IMR-90 (cell line): ENCODE measurements at regions not wholly inside any gene's neighbourhood (a gene's known extent, or its start where the extent isn't known, plus 50 kb on each side); places are given as distances from the start of the nearest gene placed in this dataset.

Experiments used
- CEBPB ChIP-seq: IDR thresholded peaks from 2 replicates; pipeline ENCODE4 v1.6.1; 2012; ENCODE audit warnings: low read depth, low read length, improper control_type of control experiment
- CTCF ChIP-seq: conservative IDR thresholded peaks from 2 replicates; pipeline ENCODE4 v1.5.1; 2012; ENCODE audit warnings: mild to moderate bottlenecking, low read depth, low read length, improper control_type of control experiment
- MXI1 ChIP-seq: IDR thresholded peaks from 2 replicates; pipeline ENCODE4 v1.6.1; 2012; ENCODE audit warnings: low read depth, mild to moderate bottlenecking, low read length, moderate library complexity, borderline replicate concordance
- NFE2L2 ChIP-seq: fragments of 150-350 bp; IDR thresholded peaks from 2 replicates; pipeline ENCODE4 v1.6.1; 2016; ENCODE audit warnings: low read depth, mild to moderate bottlenecking, low read length
- POLR2A ChIP-seq: IDR thresholded peaks from 2 replicates; pipeline ENCODE4 v1.6.1; 2012; ENCODE audit warnings: mild to moderate bottlenecking, low read depth, low read length
- RCOR1 ChIP-seq: IDR thresholded peaks from 2 replicates; pipeline ENCODE4 v1.6.1; 2012; ENCODE audit warnings: mild to moderate bottlenecking, low read length, improper control_type of control experiment; ENCODE audit not compliant: insufficient replicate concordance
- SMC3 ChIP-seq: fragments of 150-350 bp; IDR thresholded peaks from 2 replicates; pipeline ENCODE4 v1.6.1; 2016; ENCODE audit warnings: low read depth, mild to moderate bottlenecking, antibody characterized with exemption, low read length, moderate library complexity

DNA sequence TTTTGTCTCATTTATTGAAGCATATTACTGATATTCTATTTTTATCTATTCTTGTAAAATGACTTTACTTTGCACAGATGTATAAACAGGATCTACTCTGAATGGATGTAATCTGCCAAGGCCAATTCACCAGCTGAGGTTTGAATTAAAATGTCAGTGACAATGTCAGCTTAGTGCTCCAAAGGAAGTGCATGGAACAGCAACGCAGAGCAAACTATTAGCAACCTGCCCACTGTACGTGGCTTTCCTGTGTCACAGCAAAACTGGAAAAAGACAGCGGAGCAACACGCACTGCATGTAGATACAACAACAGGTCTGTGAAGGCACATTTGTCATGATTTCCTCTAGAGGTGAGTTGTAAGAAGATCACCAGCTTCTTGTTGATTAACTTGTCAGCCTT, 409.4 kb downstream of the MED10 start:
- TF ChIP-seq CTCF (no peak), RCOR1 (no peak), POLR2A (no peak), CEBPB (no peak), NFE2L2 (no peak), SMC3 (no peak), MXI1 (no peak)
